Subcutaneous abdominal adipose tissue (tissue), 5 donors: ENCODE measurements at regions not wholly inside any gene's neighbourhood (a gene's known extent, or its start where the extent isn't known, plus 50 kb on each side); places are given as distances from the start of the nearest gene placed in this dataset.
"Not testable (repeated sequence)": the region's sequence is repeated elsewhere in the genome, so short reads cannot be mapped to it uniquely, and the experiment has no call there.

Experiments
- H3K27ac ChIP-seq: one replicate; pipeline ENCODE4 v1.7.0; 2013; ENCODE audit warnings: low read depth, mild to moderate bottlenecking, inconsistent platforms, low read length, moderate library complexity
- H3K27me3 ChIP-seq, 5 donors: one replicate each; pipeline ENCODE4 v1.7.0; 2013; ENCODE audit warnings: low read length in 5 of 5, inconsistent platforms in 1 of 5; ENCODE audit not compliant: control insufficient read depth in 5 of 5, insufficient read depth in 4 of 5
- H3K36me3 ChIP-seq, 5 donors: one replicate each; pipeline ENCODE4 v1.7.0; 2013; ENCODE audit warnings: low read length in 5 of 5; ENCODE audit not compliant: control insufficient read depth in 5 of 5, insufficient read depth in 5 of 5
- H3K4me1 ChIP-seq, 5 donors: one replicate each; pipeline ENCODE4 v1.7.0; 2013; ENCODE audit warnings: low read length in 5 of 5, mild to moderate bottlenecking in 3 of 5, moderate library complexity in 1 of 5; ENCODE audit not compliant: control insufficient read depth in 5 of 5, insufficient read depth in 5 of 5
- H3K4me3 ChIP-seq, 5 donors: one replicate each; pipeline ENCODE4 v1.7.0; 2013; ENCODE audit warnings: low read length in 5 of 5, low read depth in 1 of 5
- H3K9ac ChIP-seq, 5 donors: one replicate each; pipeline ENCODE4 v1.7.0; 2013; ENCODE audit warnings: low read length in 5 of 5, mild to moderate bottlenecking in 4 of 5, moderate library complexity in 3 of 5
- H3K9me3 ChIP-seq, 5 donors: one replicate each; pipeline ENCODE4 v1.7.0; 2013; ENCODE audit warnings: low read length in 5 of 5; ENCODE audit not compliant: control insufficient read depth in 5 of 5
- donor health status: healthy.
- donor health status: healthy.
- donor health status: healthy.
- donor health status: healthy.
- donor health status: healthy.

- H3K4me3 ChIP-seq, H3K27me3 ChIP-seq, H3K9ac ChIP-seq: not testable (repeated sequence)
These were observed 664.6 kb downstream of the DTWD2 start for GRCh38 chr5:118323723-118324122.

GRCh38 chr5:118321081-118321480 lies 667.3 kb downstream of the DTWD2 start:
- no peak overlapping the region for H3K9ac ChIP-seq
- H3K27ac ChIP-seq: no peak overlapping the region
- no peaks in the 10 kb centered on the region for H3K4me1 ChIP-seq
- H3K27me3 ChIP-seq: no peaks in the 10 kb centered on the region
- H3K9me3 ChIP-seq: peaks cover 0 to 9% (median 3%) of the 10 kb centered on the region in 5 donors
- H3K36me3 ChIP-seq: no peaks in the 10 kb centered on the region
- no peak overlapping the region for H3K4me3 ChIP-seq

More at GRCh38 chr5:118323723-118324122, 664.6 kb downstream of the DTWD2 start:
- H3K36me3 ChIP-seq, H3K4me1 ChIP-seq, H3K9me3 ChIP-seq, H3K27ac ChIP-seq: not testable (repeated sequence)

GRCh38 chr5:118320121-118320520 lies 668.2 kb downstream of the DTWD2 start:
- Histone ChIP-seq H3K9ac (no peak overlapping the region), H3K4me1 (no peaks in the 10 kb centered on the region), H3K27ac (no peak overlapping the region), H3K36me3 (no peaks in the 10 kb centered on the region), H3K4me3 (no peak overlapping the region), H3K9me3 (peaks cover 0 to 9% (median 3%) of the 10 kb centered on the region in 5 donors), H3K27me3 (no peaks in the 10 kb centered on the region)

- H3K9me3 ChIP-seq: no peaks in the 10 kb centered on the region
- no peaks in the 10 kb centered on the region for H3K4me1 ChIP-seq
- H3K36me3 ChIP-seq: no peaks in the 10 kb centered on the region
- no peak overlapping the region for H3K27ac ChIP-seq
- no peaks in the 10 kb centered on the region for H3K27me3 ChIP-seq
- H3K9ac ChIP-seq: no peak overlapping the region
- H3K4me3 ChIP-seq: no peak overlapping the region
These were observed 673.4 kb downstream of the DTWD2 start for GRCh38 chr5:118314931-118315330.

GRCh38 chr5:118311103-118311819 lies 677.1 kb downstream of the DTWD2 start:
- Histone ChIP-seq H3K4me3 (no peak overlapping the region), H3K9ac (no peak overlapping the region), H3K27ac (no peak overlapping the region), H3K9me3 (no peaks in the 10 kb centered on the region), H3K27me3 (no peaks in the 10 kb centered on the region), H3K4me1 (no peaks in the 10 kb centered on the region), H3K36me3 (no peaks in the 10 kb centered on the region)

GRCh38 chr5:118310401-118310800 lies 677.9 kb downstream of the DTWD2 start:
- Histone ChIP-seq H3K4me3 (no peak overlapping the region), H3K27me3 (no peaks in the 10 kb centered on the region), H3K9me3 (no peaks in the 10 kb centered on the region), H3K36me3 (no peaks in the 10 kb centered on the region), H3K9ac (no peak overlapping the region), H3K27ac (no peak overlapping the region), H3K4me1 (no peaks in the 10 kb centered on the region)

GRCh38 chr5:118303296-118303695 lies 685.1 kb downstream of the DTWD2 start:
- Histone ChIP-seq H3K27me3 (no peaks in the 10 kb centered on the region), H3K27ac (no peak overlapping the region), H3K4me1 (no peaks in the 10 kb centered on the region), H3K4me3 (no peak overlapping the region), H3K9me3 (no peaks in the 10 kb centered on the region), H3K36me3 (no peaks in the 10 kb centered on the region), H3K9ac (no peak overlapping the region)

- H3K36me3 ChIP-seq: no peaks in the 10 kb centered on the region
- no peaks in the 10 kb centered on the region for H3K9me3 ChIP-seq
- H3K27me3 ChIP-seq: no peaks in the 10 kb centered on the region
- H3K27ac ChIP-seq: no peak overlapping the region
- H3K4me1 ChIP-seq: no peaks in the 10 kb centered on the region
- no peak overlapping the region for H3K4me3 ChIP-seq
- H3K9ac ChIP-seq: no peak overlapping the region
These were observed 685.6 kb downstream of the DTWD2 start for GRCh38 chr5:118302786-118303185.

- Histone ChIP-seq H3K4me1 (no peaks in the 10 kb centered on the region), H3K27me3 (no peaks in the 10 kb centered on the region), H3K9ac (no peak overlapping the region), H3K4me3 (no peak overlapping the region), H3K9me3 (no peaks in the 10 kb centered on the region), H3K27ac (no peak overlapping the region), H3K36me3 (no peaks in the 10 kb centered on the region)
These were observed 686.7 kb downstream of the DTWD2 start for GRCh38 chr5:118301696-118302095.

- no peaks in the 10 kb centered on the region for H3K4me1 ChIP-seq
- no peak overlapping the region for H3K27ac ChIP-seq
- H3K9me3 ChIP-seq: no peaks in the 10 kb centered on the region
- no peak overlapping the region for H3K4me3 ChIP-seq
- H3K36me3 ChIP-seq: no peaks in the 10 kb centered on the region
- H3K9ac ChIP-seq: no peak overlapping the region
- H3K27me3 ChIP-seq: peaks cover 0 to 2% (median 0%) of the 10 kb centered on the region in 5 donors
These were observed 693.3 kb downstream of the DTWD2 start for GRCh38 chr5:118295045-118295444.
